SK-N-SH (cell line): ENCODE measurements at regions not wholly inside any gene's neighbourhood (a gene's known extent, or its start where the extent isn't known, plus 50 kb on each side); places are given as distances from the start of the nearest gene placed in this dataset.

Experiments
- EZH2phosphoT487 ChIP-seq: fragments of 200-600 bp; sonication (generic); IDR thresholded peaks from 2 replicates; pipeline ENCODE4 v1.6.1; 2017; ENCODE audit warnings: low read depth, mixed run types, mild to moderate bottlenecking, antibody characterized with exemption, moderate library complexity, borderline replicate concordance
- TF ChIP-seq, protein P1 (sequence below): fragments of 200-600 bp; sonication (generic); IDR thresholded peaks from 2 replicates; pipeline ENCODE4 v1.6.1; 2017; ENCODE audit warnings: antibody characterized with exemption, mild to moderate bottlenecking, moderate library complexity

DNA sequence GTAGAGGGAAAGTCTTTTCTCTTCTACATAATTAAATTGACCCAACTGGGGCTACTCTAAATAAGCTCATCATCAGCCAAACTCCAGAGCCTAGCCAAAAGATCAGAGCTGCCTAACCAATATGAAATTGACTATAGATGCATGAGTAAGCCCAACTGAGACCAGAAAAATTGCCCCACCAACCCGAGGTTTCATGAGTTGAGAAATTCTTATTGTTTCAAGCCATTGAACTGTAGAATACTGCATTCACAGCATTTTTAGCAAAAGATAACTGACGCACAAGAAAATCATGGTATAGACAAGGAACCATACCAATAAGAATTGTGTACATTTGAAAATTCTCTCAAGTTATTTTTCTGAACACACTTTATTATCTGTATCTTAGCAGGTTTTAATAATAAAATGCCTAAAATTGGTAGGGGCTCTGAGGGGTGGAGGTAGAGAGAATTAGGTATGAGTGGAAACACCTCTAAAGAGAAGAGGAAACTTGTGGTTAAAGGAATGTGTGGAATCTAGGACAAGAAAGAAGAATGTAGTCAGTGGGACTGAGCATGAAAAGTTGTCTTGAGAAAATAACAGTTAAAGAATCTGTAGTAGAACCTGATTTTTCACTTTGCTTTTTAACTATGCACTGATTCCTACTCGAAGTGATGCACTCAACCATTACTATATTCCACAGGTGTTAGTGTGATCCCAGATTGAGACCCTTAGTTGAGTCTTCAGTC is 200.9 kb upstream of the PPP1R2C start:
- no peak for TF ChIP-seq EZH2phosphoT487
- TF ChIP-seq, protein P1, sequence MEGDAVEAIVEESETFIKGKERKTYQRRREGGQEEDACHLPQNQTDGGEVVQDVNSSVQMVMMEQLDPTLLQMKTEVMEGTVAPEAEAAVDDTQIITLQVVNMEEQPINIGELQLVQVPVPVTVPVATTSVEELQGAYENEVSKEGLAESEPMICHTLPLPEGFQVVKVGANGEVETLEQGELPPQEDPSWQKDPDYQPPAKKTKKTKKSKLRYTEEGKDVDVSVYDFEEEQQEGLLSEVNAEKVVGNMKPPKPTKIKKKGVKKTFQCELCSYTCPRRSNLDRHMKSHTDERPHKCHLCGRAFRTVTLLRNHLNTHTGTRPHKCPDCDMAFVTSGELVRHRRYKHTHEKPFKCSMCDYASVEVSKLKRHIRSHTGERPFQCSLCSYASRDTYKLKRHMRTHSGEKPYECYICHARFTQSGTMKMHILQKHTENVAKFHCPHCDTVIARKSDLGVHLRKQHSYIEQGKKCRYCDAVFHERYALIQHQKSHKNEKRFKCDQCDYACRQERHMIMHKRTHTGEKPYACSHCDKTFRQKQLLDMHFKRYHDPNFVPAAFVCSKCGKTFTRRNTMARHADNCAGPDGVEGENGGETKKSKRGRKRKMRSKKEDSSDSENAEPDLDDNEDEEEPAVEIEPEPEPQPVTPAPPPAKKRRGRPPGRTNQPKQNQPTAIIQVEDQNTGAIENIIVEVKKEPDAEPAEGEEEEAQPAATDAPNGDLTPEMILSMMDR, result no peak
